HG03097 (cell line): ENCODE measurements at regions not wholly inside any gene's neighbourhood (a gene's known extent, or its start where the extent isn't known, plus 50 kb on each side); places are given as distances from the start of the nearest gene placed in this dataset.

Experiments used
- ATAC-seq: cut with Tn5 transposase; IDR thresholded peaks from one replicate; pipeline ENCODE4 v1.9.1; 2021; ENCODE audit not compliant: unreplicated experiment, low FRiP score

- no peak for ATAC-seq
Observed at GRCh38 chr9:18327121-18327520, 146.8 kb upstream of the ADAMTSL1 start.

GRCh38 chr9:18330401-18331309 is 143.3 kb upstream of the ADAMTSL1 start:
- ATAC-seq: no peak

- ATAC-seq: no peak
Observed at GRCh38 chr9:18331310-18331684, 142.7 kb upstream of the ADAMTSL1 start.

DNA sequence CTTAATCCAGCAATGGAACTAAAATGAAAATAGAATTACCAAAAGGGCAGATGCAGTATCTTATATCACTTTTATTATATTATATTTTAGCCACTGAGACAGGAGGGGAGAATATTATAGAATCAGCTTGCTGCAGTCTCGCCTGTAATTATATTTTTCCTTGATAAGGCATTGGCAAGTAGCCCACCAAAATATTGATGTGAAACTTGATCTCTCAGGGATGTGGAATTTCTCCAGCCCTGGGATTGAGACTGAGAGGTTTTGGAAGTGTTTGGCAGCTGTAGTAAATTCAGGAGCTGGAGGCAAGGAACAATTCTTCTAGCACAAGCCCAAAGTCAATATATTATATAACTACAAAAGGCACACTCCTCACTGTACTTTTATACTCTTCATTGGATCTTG is 142.1 kb upstream of the ADAMTSL1 start:
- ATAC-seq: no peak

- no peak for ATAC-seq
Observed at GRCh38 chr9:18333157-18333556, 140.8 kb upstream of the ADAMTSL1 start.

GRCh38 chr9:18335825-18336224 is 138.1 kb upstream of the ADAMTSL1 start:
- ATAC-seq: no peak

GRCh38 chr9:18338042-18338441 is 135.9 kb upstream of the ADAMTSL1 start:
- ATAC-seq: no peak

GRCh38 chr9:18343784-18344183 is 130.2 kb upstream of the ADAMTSL1 start:
- no peak for ATAC-seq

- no peak for ATAC-seq
Observed at GRCh38 chr9:18346745-18347144, 127.2 kb upstream of the ADAMTSL1 start.

GRCh38 chr9:18347386-18348082 is 126.4 kb upstream of the ADAMTSL1 start:
- ATAC-seq: no peak

DNA sequence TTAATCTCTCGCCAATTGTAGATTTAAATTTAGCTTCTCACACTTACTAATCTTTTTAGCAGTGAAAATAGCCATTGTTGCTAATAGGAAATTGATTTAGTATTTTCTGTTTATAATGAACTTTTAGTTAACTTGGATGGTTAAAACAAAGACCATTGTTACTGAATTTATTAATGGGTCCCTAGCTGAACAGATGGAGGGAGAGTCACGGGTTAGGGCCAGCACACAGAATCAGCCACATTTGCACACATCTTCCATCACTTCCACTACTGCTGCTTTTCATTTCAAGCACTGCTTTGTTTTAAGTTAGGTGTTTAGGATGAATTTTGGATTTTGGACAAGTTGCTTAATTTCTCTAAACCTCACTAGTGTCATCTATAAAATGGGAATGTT is 125.9 kb upstream of the ADAMTSL1 start:
- ATAC-seq: no peak

GRCh38 chr9:18349530-18349929 is 124.4 kb upstream of the ADAMTSL1 start:
- ATAC-seq: no peak

DNA sequence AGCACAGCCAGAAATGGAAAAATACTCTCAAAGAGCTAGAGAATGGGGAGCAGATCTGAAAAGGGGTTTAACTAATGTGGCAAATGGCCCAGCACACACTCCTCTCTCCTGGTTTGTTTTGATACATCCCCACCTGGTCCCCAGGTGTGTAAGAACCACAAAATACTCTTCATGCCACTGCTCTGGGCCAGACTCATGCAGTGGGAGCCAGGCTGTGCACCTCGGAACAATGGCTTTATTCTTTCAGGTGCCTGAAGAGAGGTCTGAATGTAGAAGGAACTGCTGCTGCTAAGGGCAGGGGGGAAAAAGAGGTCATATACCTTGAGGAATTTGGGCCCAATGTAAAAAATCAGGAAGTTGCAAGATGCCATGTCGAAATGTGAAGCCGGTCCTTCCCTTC is 123.9 kb upstream of the ADAMTSL1 start:
- no peak for ATAC-seq

DNA sequence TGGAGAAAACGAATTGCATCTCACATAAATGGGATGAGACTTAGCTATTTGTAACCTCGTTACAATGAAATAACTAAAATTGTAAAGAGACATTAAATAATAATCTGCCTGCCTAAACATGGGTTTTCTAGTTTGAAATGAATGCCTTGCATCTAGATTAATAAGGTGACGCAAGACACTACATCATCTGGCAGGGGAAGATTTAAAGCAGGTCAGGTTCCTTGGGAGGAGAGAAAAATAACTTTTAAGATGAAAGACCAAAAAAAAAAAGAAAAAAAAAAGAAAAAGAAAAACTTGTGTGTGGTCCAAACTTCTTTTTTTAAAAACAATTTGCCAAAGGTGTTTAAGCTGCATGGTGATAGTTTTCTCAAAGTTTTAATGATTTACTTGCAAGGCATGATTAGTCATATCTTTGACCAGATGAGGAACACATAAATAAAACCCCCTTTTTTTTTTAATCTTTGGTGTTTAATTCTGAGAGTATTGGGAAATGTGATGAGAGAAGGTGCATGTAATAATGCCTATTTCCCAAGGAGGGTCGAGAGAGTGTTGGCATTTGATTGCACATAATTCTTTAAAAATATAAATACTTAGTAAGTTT is 122.9 kb upstream of the ADAMTSL1 start:
- ATAC-seq: no peak

- ATAC-seq: no peak
Observed at GRCh38 chr9:18352711-18353110, 121.2 kb upstream of the ADAMTSL1 start.

DNA sequence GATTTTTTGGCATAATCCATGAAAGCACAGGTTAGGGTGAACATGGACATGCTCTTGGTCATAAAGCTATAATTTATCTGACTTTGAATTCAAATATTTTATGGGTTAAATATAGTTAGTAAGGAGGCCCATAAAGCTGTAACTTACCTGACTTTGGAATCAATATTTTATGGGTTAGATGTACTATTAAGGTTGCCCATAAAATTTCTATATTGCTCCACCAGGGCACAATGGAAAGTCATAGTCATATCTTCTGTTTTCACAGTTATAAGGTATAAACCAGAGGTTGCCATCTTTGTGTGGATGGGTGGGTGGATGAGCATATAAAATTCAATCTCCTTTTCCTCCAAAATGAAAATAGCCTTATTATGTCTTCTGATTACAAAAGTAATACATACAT is 120.5 kb upstream of the ADAMTSL1 start:
- no peak for ATAC-seq

DNA sequence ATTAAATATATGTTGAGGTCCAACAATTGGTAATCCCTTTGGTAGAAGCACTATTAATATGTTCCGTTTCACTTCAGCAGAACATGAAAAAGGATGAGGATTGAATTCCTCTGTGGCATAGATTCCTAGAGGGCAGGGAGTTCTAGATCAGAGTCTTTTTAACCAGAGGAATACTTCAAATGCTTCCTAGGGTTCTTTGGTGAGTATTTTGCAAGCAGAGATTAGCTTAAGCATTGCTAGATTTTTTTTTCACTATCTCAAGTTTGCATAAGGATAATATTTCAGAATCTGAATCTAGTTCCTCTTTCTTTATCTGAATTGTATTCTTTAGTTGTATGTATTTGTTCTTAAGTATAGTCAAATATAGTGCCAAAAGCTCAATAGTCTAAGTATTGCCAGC is 116.6 kb upstream of the ADAMTSL1 start:
- no peak for ATAC-seq

DNA sequence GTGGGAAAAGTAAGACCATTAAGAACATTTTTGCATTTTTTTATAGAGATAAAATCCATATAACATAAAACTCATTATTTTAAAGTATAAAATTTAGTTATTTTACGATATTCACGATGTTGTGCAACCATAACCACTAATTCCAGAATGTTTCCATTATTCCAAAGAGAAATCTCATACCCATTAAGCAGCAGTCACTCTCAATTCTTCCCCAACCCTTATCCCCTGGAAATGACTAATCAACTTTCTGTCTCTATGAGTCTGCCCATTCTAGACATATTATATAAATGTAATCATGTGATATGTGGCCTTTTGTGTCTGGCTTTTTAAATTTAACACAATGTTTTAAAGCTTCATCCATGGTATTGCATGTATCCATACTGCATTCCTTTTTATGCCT is 115.6 kb upstream of the ADAMTSL1 start:
- ATAC-seq: no peak

- no peak for ATAC-seq
Observed at GRCh38 chr9:18359335-18359734, 114.6 kb upstream of the ADAMTSL1 start.

DNA sequence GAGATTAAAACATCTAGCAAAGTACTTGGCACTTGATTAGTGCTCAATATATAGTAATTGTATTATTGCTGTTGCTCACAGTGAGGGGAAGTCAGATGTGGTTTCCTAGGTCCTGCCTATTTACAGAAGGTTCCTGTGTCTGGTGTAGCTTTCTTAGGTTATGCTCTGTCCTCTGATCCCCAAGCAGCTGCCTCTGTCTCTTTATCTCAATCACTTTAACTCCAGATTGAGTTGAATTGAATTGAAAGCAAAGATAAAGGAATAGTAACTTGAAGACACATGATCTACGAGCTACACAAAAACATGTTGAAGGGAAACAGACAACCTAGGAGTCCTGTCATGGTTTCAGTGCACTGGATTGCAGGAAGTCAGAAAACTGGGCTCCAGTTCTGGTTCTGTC is 113.9 kb upstream of the ADAMTSL1 start:
- no peak for ATAC-seq

DNA sequence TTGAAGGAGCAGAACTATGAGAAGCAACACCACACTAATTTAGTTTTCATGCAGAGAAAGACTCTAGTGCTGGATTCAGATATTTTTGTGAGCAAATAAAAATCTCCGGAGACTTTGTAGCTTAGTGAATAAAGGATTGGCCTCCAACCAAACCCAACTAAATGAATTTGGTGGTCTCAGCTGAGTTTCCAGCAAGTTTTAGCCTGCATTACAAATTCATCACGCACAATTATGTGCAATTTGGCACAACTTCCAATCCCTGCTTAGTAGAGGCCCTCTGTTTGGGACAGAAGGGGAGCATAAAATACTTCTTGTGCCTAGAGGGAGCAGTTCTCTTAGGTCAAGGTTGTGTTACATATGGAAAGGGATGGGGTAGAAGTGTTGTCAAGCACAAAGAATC is 112.3 kb upstream of the ADAMTSL1 start:
- no peak for ATAC-seq

DNA sequence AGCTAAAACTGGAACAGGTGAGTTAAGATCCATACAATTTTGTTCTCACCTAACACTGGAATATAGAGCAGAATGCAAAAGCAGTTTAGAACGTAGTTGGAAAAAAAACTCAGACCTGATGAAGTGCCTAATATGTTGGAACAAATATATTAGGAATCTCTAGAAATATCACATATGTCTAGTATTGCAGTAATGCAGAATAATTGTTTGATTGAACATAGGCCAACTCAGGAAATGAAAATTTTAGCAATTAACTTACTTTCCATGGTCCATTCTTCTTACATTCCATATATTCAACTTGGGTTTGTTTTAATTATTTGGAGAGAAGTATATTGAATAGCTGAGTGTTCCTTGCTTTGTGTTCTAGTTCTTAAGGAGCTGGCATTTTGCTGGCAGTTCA is 111.8 kb upstream of the ADAMTSL1 start:
- ATAC-seq: no peak
